HL-60 (cell line): ENCODE measurements at regions not wholly inside any gene's neighbourhood (a gene's known extent, or its start where the extent isn't known, plus 50 kb on each side); places are given as distances from the start of the nearest gene placed in this dataset.

Experiments
- CTCF ChIP-seq: IDR thresholded peaks from one replicate; pipeline ENCODE4 v1.5.1; 2011; ENCODE audit warnings: low read length, control low read depth, inconsistent platforms; ENCODE audit not compliant: insufficient read depth
- POLR2AphosphoS5 ChIP-seq: IDR thresholded peaks from 2 replicates; pipeline ENCODE4 v1.6.1; 2012; ENCODE audit warnings: low read depth
- TF ChIP-seq, protein P1 (sequence below): IDR thresholded peaks from 2 replicates; pipeline ENCODE4 v1.6.1; 2012; ENCODE audit warnings: low read depth; ENCODE audit not compliant: insufficient replicate concordance

- TF ChIP-seq CTCF (no peak), POLR2AphosphoS5 (no peak)
- TF ChIP-seq, protein P1, sequence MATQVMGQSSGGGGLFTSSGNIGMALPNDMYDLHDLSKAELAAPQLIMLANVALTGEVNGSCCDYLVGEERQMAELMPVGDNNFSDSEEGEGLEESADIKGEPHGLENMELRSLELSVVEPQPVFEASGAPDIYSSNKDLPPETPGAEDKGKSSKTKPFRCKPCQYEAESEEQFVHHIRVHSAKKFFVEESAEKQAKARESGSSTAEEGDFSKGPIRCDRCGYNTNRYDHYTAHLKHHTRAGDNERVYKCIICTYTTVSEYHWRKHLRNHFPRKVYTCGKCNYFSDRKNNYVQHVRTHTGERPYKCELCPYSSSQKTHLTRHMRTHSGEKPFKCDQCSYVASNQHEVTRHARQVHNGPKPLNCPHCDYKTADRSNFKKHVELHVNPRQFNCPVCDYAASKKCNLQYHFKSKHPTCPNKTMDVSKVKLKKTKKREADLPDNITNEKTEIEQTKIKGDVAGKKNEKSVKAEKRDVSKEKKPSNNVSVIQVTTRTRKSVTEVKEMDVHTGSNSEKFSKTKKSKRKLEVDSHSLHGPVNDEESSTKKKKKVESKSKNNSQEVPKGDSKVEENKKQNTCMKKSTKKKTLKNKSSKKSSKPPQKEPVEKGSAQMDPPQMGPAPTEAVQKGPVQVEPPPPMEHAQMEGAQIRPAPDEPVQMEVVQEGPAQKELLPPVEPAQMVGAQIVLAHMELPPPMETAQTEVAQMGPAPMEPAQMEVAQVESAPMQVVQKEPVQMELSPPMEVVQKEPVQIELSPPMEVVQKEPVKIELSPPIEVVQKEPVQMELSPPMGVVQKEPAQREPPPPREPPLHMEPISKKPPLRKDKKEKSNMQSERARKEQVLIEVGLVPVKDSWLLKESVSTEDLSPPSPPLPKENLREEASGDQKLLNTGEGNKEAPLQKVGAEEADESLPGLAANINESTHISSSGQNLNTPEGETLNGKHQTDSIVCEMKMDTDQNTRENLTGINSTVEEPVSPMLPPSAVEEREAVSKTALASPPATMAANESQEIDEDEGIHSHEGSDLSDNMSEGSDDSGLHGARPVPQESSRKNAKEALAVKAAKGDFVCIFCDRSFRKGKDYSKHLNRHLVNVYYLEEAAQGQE = no peak
Measured at GRCh38 chr10:83516788-83517187, 622.5 kb upstream of the GHITM start.
